ENCODE measurements at regions not wholly inside any gene's neighbourhood (a gene's known extent, or its start where the extent isn't known, plus 50 kb on each side); places are given as distances from the start of the nearest gene placed in this dataset.

DNA sequence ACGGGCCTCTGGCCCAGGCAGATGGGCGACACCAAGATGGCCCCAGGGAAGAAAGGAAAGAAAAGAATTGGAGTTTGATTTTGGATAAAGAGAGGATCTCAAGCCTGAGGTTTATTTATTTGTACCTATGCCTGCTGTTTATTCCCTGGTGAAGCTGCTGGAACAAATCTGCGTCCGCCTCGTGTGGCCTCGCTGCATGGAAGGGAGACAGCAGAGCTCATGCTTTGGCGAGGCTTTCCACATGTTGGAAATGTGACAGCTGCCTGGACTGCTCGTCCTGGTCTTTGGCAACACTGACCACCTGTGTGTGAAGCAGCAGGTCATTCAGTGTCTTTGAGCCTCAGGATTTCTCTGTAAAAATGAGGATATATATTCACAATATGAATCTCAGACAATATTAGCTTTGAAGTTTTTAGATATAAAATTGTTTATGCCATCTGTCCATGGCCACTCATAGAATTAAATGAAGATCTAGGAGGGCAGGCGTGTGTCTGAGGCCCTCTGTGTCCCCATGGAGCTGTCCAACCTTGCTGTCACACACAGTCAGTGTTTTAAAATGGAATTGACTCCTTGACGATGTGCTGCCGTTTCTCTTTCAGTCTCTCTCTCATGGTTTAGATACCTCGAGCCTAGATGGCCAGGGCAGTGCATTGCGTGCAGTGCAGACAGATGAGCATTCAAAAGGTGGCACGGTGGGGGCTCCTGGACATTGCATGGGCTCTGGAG is 94.3 kb downstream of the SOCS6 start:
- Histone ChIP-seq H3K27me3 (ENCODE audit: control insufficient read depth, insufficient read depth, low read length) (no peaks in the 10 kb centered on the region), H3K27ac (ENCODE audit: low read depth in 2 of 2, low read length in 2 of 2) (no peak overlapping the region), H3K4me1 (ENCODE audit: control insufficient read depth in 2 of 3, insufficient read depth in 2 of 3, low read depth in 1 of 3, low read length in 3 of 3) (peaks cover under 1 to 1% (median under 1%) of the 10 kb centered on the region in 3 donors), H3K9ac (ENCODE audit: low read length in 3 of 3) (no peak overlapping the region), H3K36me3 (ENCODE audit: control insufficient read depth in 2 of 3, insufficient read depth in 3 of 3, low read length in 3 of 3) (no peaks in the 10 kb centered on the region), H3K9me3 (ENCODE audit: control insufficient read depth in 2 of 3, insufficient read depth in 1 of 3, low read length in 3 of 3) (no peaks in the 10 kb centered on the region), H3K4me3 (ENCODE audit: low read length in 3 of 3) (no peak overlapping the region)
- DNase-seq (no peak), FAIRE-seq (no peak)
- intact Hi-C loops (cut with DNase I): no loop called here
- TF ChIP-seq, protein P1, sequence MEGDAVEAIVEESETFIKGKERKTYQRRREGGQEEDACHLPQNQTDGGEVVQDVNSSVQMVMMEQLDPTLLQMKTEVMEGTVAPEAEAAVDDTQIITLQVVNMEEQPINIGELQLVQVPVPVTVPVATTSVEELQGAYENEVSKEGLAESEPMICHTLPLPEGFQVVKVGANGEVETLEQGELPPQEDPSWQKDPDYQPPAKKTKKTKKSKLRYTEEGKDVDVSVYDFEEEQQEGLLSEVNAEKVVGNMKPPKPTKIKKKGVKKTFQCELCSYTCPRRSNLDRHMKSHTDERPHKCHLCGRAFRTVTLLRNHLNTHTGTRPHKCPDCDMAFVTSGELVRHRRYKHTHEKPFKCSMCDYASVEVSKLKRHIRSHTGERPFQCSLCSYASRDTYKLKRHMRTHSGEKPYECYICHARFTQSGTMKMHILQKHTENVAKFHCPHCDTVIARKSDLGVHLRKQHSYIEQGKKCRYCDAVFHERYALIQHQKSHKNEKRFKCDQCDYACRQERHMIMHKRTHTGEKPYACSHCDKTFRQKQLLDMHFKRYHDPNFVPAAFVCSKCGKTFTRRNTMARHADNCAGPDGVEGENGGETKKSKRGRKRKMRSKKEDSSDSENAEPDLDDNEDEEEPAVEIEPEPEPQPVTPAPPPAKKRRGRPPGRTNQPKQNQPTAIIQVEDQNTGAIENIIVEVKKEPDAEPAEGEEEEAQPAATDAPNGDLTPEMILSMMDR (IDR thresholded peaks at IDR 0.05; ENCODE audit: borderline replicate concordance, extremely low read depth, insufficient read depth): no peak

DNA sequence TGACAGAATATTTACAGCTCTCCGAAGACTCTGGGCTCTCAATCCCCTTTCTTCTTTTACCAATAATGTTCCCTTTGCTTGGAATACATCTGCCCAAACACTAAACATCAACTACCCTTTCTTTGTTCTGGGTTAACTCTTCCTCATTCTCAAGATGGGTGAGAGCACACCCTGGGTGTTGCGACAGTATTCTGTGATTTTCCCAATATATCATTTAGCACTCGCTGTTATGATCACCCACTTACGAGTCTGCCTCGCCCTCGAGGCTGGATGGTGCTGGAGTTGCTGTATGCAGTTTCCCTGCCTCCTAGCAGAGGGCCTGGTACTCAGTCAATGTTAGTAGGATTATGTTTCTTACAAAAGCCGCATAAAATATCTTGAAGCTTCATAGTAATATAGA is 93.2 kb downstream of the SOCS6 start:
- Histone ChIP-seq H3K27me3 (ENCODE audit: control insufficient read depth, insufficient read depth, low read length) (no peaks in the 10 kb centered on the region), H3K36me3 (ENCODE audit: control insufficient read depth in 2 of 3, insufficient read depth in 3 of 3, low read length in 3 of 3) (no peaks in the 10 kb centered on the region), H3K9me3 (ENCODE audit: control insufficient read depth in 2 of 3, insufficient read depth in 1 of 3, low read length in 3 of 3) (no peaks in the 10 kb centered on the region), H3K4me3 (ENCODE audit: low read length in 3 of 3) (no peak overlapping the region), H3K27ac (ENCODE audit: low read depth in 2 of 2, low read length in 2 of 2) (no peak overlapping the region), H3K9ac (ENCODE audit: low read length in 3 of 3) (no peak overlapping the region), H3K4me1 (ENCODE audit: control insufficient read depth in 2 of 3, insufficient read depth in 2 of 3, low read depth in 1 of 3, low read length in 3 of 3) (peaks cover 3 to 11% (median 7%) of the 10 kb centered on the region in 3 donors)
- TF ChIP-seq, protein P1 (IDR thresholded peaks at IDR 0.05; ENCODE audit: borderline replicate concordance, extremely low read depth, insufficient read depth): no peak
- no peak for DNase-seq
- intact Hi-C loops (cut with DNase I): no loop called here
- no peak for FAIRE-seq

DNA sequence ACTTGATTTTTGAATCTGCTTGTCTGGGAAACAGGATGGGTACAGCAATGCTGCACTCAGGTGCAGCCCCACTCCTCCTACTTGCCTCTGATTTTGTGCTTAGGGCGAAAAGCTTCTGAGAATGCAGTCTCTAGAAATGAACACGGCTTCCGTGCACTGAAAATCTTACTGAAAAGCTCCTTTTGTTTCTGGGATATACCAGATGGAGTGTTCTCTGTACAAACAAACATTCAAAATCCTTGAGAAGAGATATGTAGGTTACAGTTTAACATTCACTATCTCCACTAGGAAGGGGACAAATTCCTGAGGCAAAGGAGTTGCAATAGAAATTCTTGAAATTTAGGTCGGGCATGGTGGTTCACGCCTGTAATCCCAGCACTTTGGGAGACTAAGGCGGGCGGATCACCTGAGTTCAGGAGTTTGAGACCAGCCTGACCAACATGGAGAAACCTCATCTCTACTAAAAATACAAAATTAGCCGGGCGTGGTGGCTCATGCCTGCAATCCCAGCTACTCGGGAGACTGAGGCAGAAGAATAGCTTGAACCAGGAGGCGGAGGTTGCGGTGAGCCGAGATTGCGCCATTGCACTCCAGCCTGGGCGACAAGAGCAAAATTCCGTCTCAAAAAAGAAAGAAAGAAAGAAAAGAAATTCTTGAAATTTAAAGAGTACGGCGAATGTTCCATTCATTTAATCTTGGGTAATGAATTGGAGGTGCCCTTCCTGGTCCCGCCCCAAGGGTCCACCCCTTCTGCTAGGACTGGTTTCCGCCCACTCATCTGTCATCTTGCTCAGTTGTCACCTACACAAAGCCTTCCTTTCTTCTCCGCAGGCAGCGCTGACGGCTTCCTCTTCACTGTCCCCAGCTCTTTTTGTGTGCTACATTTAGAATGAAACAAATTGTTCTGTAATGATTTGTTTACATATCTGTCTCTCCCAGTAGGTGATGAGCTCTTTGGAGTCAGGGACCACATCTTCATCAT is 92.4 kb downstream of the SOCS6 start:
- Histone ChIP-seq H3K27me3 (ENCODE audit: control insufficient read depth, insufficient read depth, low read length) (no peaks in the 10 kb centered on the region), H3K27ac (ENCODE audit: low read depth in 2 of 2, low read length in 2 of 2) (no peak overlapping the region), H3K4me1 (ENCODE audit: control insufficient read depth in 2 of 3, insufficient read depth in 2 of 3, low read depth in 1 of 3, low read length in 3 of 3) (peaks cover 3 to 11% (median 7%) of the 10 kb centered on the region in 3 donors), H3K9me3 (ENCODE audit: control insufficient read depth in 2 of 3, insufficient read depth in 1 of 3, low read length in 3 of 3) (no peaks in the 10 kb centered on the region), H3K9ac (ENCODE audit: low read length in 3 of 3) (no peak overlapping the region), H3K4me3 (ENCODE audit: low read length in 3 of 3) (no peak overlapping the region), H3K36me3 (ENCODE audit: control insufficient read depth in 2 of 3, insufficient read depth in 3 of 3, low read length in 3 of 3) (no peaks in the 10 kb centered on the region)
- no peak for FAIRE-seq
- peak in 1 of 5 donors; percentile 35 for DNase-seq
- TF ChIP-seq, protein P1 (IDR thresholded peaks at IDR 0.05; ENCODE audit: borderline replicate concordance, extremely low read depth, insufficient read depth): no peak
- intact Hi-C loops (cut with DNase I): no loop called here
